K562 (cell line): ENCODE measurements at regions not wholly inside any gene's neighbourhood (a gene's known extent, or its start where the extent isn't known, plus 50 kb on each side); places are given as distances from the start of the nearest gene placed in this dataset.
A peak's percentile ranks its signal among the peaks of the same experiment; 100 is the strongest.

ENCODE experiments used
- ATAC-seq: fragments of 200-7000 bp; cut with Tn5 transposase; 3 replicates; pipeline ENCODE4 v1.9.1; 2020; ENCODE audit warnings: moderate library complexity
- BruUV-seq: library from RNA; stranded (reverse); fragments of 400-500 nt; replicated peaks from 2 replicates; lab custom pipeline; 2021; lab: Mats Ljungman, UMichigan
- CTCF ChIA-PET: fragments of 300-600 bp; formaldehyde crosslinking; extraction: SDS; loops from one replicate; lab custom pipeline; 2021; ENCODE audit warnings: low intra/inter-chr PET ratio; lab: Yijun Ruan, JAX
- POLR2A ChIA-PET: fragments of 300-600, 350-650 bp; sonication (Branson Sonifier 250); formaldehyde crosslinking; extraction: SDS; loops from one replicate; lab custom pipeline; 2021; ENCODE audit warnings: antibody characterized with exemption, inconsistent platforms; lab: Yijun Ruan, JAX
- DNase-seq, 4 experiments: peaks; one replicate each; pipeline versions ENCODE4 v3.0.0 to v3.0.0-alpha.2; 2011 to 2018; ENCODE audit warnings: low spot score in 3 of 4, mixed read lengths in 3 of 4; ENCODE audit errors: extremely low read depth in 1 of 4
- FAIRE-seq: peaks from 2 replicates; lab custom pipeline; 2011; peaks lifted over from hg19 to GRCh38; lab: Jason Lieb, UNC
- H2AFZ ChIP-seq: 2 replicates; pipeline ENCODE4 v1.6.0; 2011; ENCODE audit warnings: low read depth, low read length, control low read depth, inconsistent platforms
- H3K27ac ChIP-seq: fragments of 200-600 bp; 3 replicates; pipeline ENCODE4 v1.8.0; 2011; ENCODE audit warnings: low read depth, mild to moderate bottlenecking, control low read depth, inconsistent platforms, low read length, moderate library complexity, mixed read lengths; ENCODE audit errors: extremely low read depth
- H3K27me3 ChIP-seq, 2 experiments: fragments of 300-600 bp in 1 of 2; 2 replicates in 1 of 2; 3 replicates in 1 of 2; pipeline versions ENCODE4 v1.6.0 to v1.8.0; 2011; ENCODE audit warnings: inconsistent platforms in 2 of 2, low read length in 2 of 2, mild to moderate bottlenecking in 1 of 2, mixed read lengths in 1 of 2, moderate library complexity in 1 of 2; ENCODE audit not compliant: control insufficient read depth in 2 of 2, insufficient read depth in 2 of 2
- H3K36me3 ChIP-seq: fragments of 300-600 bp; 3 replicates; pipeline ENCODE4 v1.8.0; 2011; ENCODE audit warnings: mild to moderate bottlenecking, low read length, inconsistent platforms; ENCODE audit not compliant: control insufficient read depth, insufficient read depth
- H3K4me1 ChIP-seq, 2 experiments: fragments of 200-600 bp in 1 of 2; replicated peaks in 1 of 2; 2 replicates in 1 of 2; 3 replicates in 1 of 2; pipeline versions ENCODE4 v1.5.1 to v1.8.0; 2011; ENCODE audit warnings: inconsistent platforms in 2 of 2, low read length in 2 of 2, mild to moderate bottlenecking in 1 of 2, mixed read lengths in 1 of 2, moderate library complexity in 1 of 2; ENCODE audit not compliant: control insufficient read depth in 2 of 2, insufficient read depth in 2 of 2
- H3K4me2 ChIP-seq: 2 replicates; pipeline ENCODE4 v1.6.1; 2011; ENCODE audit warnings: low read length, control low read depth, inconsistent platforms, mixed read lengths; ENCODE audit not compliant: insufficient read depth
- H3K4me3 ChIP-seq: fragments of 200-600 bp; sonication (generic), shearing (Covaris generic); 2 replicates; pipeline ENCODE4 v1.5.1; 2016; ENCODE audit warnings: control low read depth, inconsistent platforms
- H3K79me2 ChIP-seq: fragments of 200-600 bp; 3 replicates; pipeline ENCODE4 v1.8.0; 2011; ENCODE audit warnings: low read length, inconsistent platforms; ENCODE audit not compliant: control insufficient read depth, insufficient read depth
- H3K9ac ChIP-seq, 2 experiments: 2 replicates each; pipeline versions ENCODE4 v1.6.0 to v1.6.1; 2011; ENCODE audit warnings: low read depth in 2 of 2, low read length in 2 of 2, control low read depth in 1 of 2, inconsistent platforms in 1 of 2, mild to moderate bottlenecking in 1 of 2, mixed read lengths in 1 of 2; ENCODE audit not compliant: insufficient read depth in 1 of 2
- H3K9me1 ChIP-seq: one replicate; pipeline ENCODE4 v1.6.0; 2011; ENCODE audit warnings: inconsistent platforms, mild to moderate bottlenecking, low read length, moderate library complexity; ENCODE audit not compliant: control insufficient read depth, insufficient read depth
- H3K9me3 ChIP-seq: replicated peaks from 2 replicates; pipeline ENCODE4 v1.5.1; 2011; ENCODE audit warnings: low read depth, low read length, inconsistent platforms; ENCODE audit not compliant: control insufficient read depth, insufficient read depth
- H4K20me1 ChIP-seq: replicated peaks from 2 replicates; pipeline ENCODE4 v1.6.1; 2011; ENCODE audit warnings: low read length, inconsistent platforms, mixed read lengths; ENCODE audit not compliant: control insufficient read depth, insufficient read depth
- BRF2 ChIP-seq: IDR thresholded peaks from 3 replicates; pipeline ENCODE4 v1.6.1; 2011; ENCODE audit warnings: borderline replicate concordance, mild to moderate bottlenecking; ENCODE audit not compliant: insufficient read length, insufficient read depth
- HDGF ChIP-seq: fragments of 450-650 bp; IDR thresholded peaks from 2 replicates; pipeline ENCODE4 v1.6.1; 2016
- NR2C1 ChIP-seq, 2 experiments: fragments of 450-650 bp; IDR thresholded peaks; 2 replicates each; pipeline ENCODE4 v1.6.1; 2017; ENCODE audit warnings: mild to moderate bottlenecking in 2 of 2, antibody characterized with exemption in 1 of 2, inconsistent platforms in 1 of 2, missing compliant biosample characterization in 1 of 2, missing genetic modification characterization in 1 of 2
- STAT6 ChIP-seq: sonication (generic); formaldehyde crosslinking; IDR thresholded peaks from 2 replicates; pipeline ENCODE4 v1.8.1; 2023; ENCODE audit warnings: mild to moderate bottlenecking, missing genetic modification reagents
- WGBS: fragments of 100-300 bp; shearing (Covaris generic); methylation state at CpG from one replicate; pipeline ENCODE4 v1.1.6; 2016; ENCODE audit warnings: low coverage, mixed read lengths; ENCODE audit not compliant: insufficient coverage; ENCODE audit errors: missing lambda C conversion rate; 5-methylcytosine and 5-hydroxymethylcytosine counted together
- in situ Hi-C: fragments of 300-500 bp; cut with MboI; formaldehyde crosslinking; loops from 4 replicates; pipeline ENCODE4 v1.15.0; 2018; ENCODE audit warnings: inconsistent platforms, mixed read lengths
- intact Hi-C: fragments of 100-400 bp; cut with micrococcal nuclease; formaldehyde crosslinking; loops from 2 replicates; pipeline ENCODE4 v1.14.2; 2022

GRCh38 chr3:152122851-152123250 lies 145.9 kb upstream of the MBNL1 start:
- FAIRE-seq (no peak), DNase-seq (peak in 1 of 4 experiments; percentile 14), ATAC-seq (no peak)
- Histone ChIP-seq H3K9me3 (no peaks in the 10 kb centered on the region), H3K27me3 (no peaks in the 10 kb centered on the region), H3K4me1 (peaks cover 0 to 3% of the 10 kb centered on the region in 2 experiments; a peak in 2 of 5 replicates), H3K79me2 (no peaks in the 10 kb centered on the region), H3K36me3 (no peaks in the 10 kb centered on the region), H3K27ac (no peak overlapping the region), H3K9me1 (no peaks in the 10 kb centered on the region), H4K20me1 (no peaks in the 10 kb centered on the region), H3K4me2 (no peak overlapping the region), H3K9ac (no peak overlapping the region), H3K4me3 (no peak overlapping the region), H2AFZ (peak overlapping the region; percentile 37)
- 40% methylated on average over 5 of the region's 5 CpGs for WGBS
- ChIA-PET CTCF (no interaction called here), POLR2A (no interaction called here)
- TF ChIP-seq BRF2 (no peak), STAT6 (CRISPR knock-in tag) (no peak), HDGF (no peak), NR2C1 (IDR thresholded peaks at IDR 0.05) (no peak), NR2C1 (tag; IDR thresholded peaks at IDR 0.05) (0 out of 2 replicates have a peak, but pooled peaks have one; percentile 44)
- no TSS peak for BruUV-seq
- intact Hi-C loops (no loop called here), in situ Hi-C loops (no loop called here)
